ENCODE measurements at regions not wholly inside any gene's neighbourhood (a gene's known extent, or its start where the extent isn't known, plus 50 kb on each side); places are given as distances from the start of the nearest gene placed in this dataset.

GRCh38 chr18:72336786-72337185, 207.4 kb downstream of the CBLN2 start:
- TF ChIP-seq CEBPB (IDR thresholded peaks at IDR 0.05) (no peak), EP300 (IDR thresholded peaks at IDR 0.05; ENCODE audit: borderline replicate concordance) (no peak)

- TF ChIP-seq CREB1 (IDR thresholded peaks at IDR 0.05; ENCODE audit: low read depth), result no peak
- no peak for TF ChIP-seq USF1 (IDR thresholded peaks at IDR 0.05)
- no peak for TF ChIP-seq ZBTB7A (IDR thresholded peaks at IDR 0.05; ENCODE audit: low read depth)
Measured at GRCh38 chr18:72329533-72329932, 214.6 kb downstream of the CBLN2 start.

- TF ChIP-seq TEAD4 (IDR thresholded peaks at IDR 0.05), result no peak
- TF ChIP-seq EP300 (IDR thresholded peaks at IDR 0.05; ENCODE audit: borderline replicate concordance), result no peak
- no peak for TF ChIP-seq YY1 (IDR thresholded peaks at IDR 0.05; ENCODE audit: low read depth)
- TF ChIP-seq EGR1 (IDR thresholded peaks at IDR 0.05), result no peak
- no peak for TF ChIP-seq TCF12 (IDR thresholded peaks at IDR 0.05; ENCODE audit: low read depth)
- TF ChIP-seq RAD21 (IDR thresholded peaks at IDR 0.05; ENCODE audit: low read depth), result no peak
- TF ChIP-seq CEBPB (IDR thresholded peaks at IDR 0.05), result no peak
- TF ChIP-seq CREB1 (IDR thresholded peaks at IDR 0.05; ENCODE audit: low read depth), result no peak
- no peak for TF ChIP-seq USF1 (IDR thresholded peaks at IDR 0.05)
- no peak for TF ChIP-seq TAF1 (IDR thresholded peaks at IDR 0.05; ENCODE audit: low read depth)
- no peak for TF ChIP-seq ZBTB7A (IDR thresholded peaks at IDR 0.05; ENCODE audit: low read depth)
- no peak for TF ChIP-seq MAX (IDR thresholded peaks at IDR 0.05)
- no peak for TF ChIP-seq NFIC (IDR thresholded peaks at IDR 0.05)
- TF ChIP-seq REST (IDR thresholded peaks at IDR 0.05; ENCODE audit: low read depth), result no peak
- no peak for TF ChIP-seq FOXM1 (IDR thresholded peaks at IDR 0.05; ENCODE audit: borderline replicate concordance, low read depth)
Measured at GRCh38 chr18:72325307-72325706, 218.8 kb downstream of the CBLN2 start.

GRCh38 chr18:72324677-72325076, 219.5 kb downstream of the CBLN2 start:
- no peak for TF ChIP-seq EGR1 (IDR thresholded peaks at IDR 0.05)
- TF ChIP-seq YY1 (IDR thresholded peaks at IDR 0.05; ENCODE audit: low read depth), result no peak
- TF ChIP-seq TEAD4 (IDR thresholded peaks at IDR 0.05), result no peak
- no peak for TF ChIP-seq CREB1 (IDR thresholded peaks at IDR 0.05; ENCODE audit: low read depth)
- TF ChIP-seq TAF1 (IDR thresholded peaks at IDR 0.05; ENCODE audit: low read depth), result no peak
- no peak for TF ChIP-seq USF1 (IDR thresholded peaks at IDR 0.05)
- TF ChIP-seq MAX (IDR thresholded peaks at IDR 0.05), result no peak
- TF ChIP-seq CEBPB (IDR thresholded peaks at IDR 0.05), result no peak
- TF ChIP-seq FOXM1 (IDR thresholded peaks at IDR 0.05; ENCODE audit: borderline replicate concordance, low read depth), result no peak
- TF ChIP-seq RAD21 (IDR thresholded peaks at IDR 0.05; ENCODE audit: low read depth), result no peak
- TF ChIP-seq EP300 (IDR thresholded peaks at IDR 0.05; ENCODE audit: borderline replicate concordance), result no peak
- TF ChIP-seq TCF12 (IDR thresholded peaks at IDR 0.05; ENCODE audit: low read depth), result no peak
- no peak for TF ChIP-seq REST (IDR thresholded peaks at IDR 0.05; ENCODE audit: low read depth)
- no peak for TF ChIP-seq NFIC (IDR thresholded peaks at IDR 0.05)
- TF ChIP-seq ZBTB7A (IDR thresholded peaks at IDR 0.05; ENCODE audit: low read depth), result no peak

GRCh38 chr18:72316497-72316896, 227.6 kb downstream of the CBLN2 start:
- TF ChIP-seq RAD21 (IDR thresholded peaks at IDR 0.05; ENCODE audit: low read depth), result no peak
- TF ChIP-seq EP300 (IDR thresholded peaks at IDR 0.05; ENCODE audit: borderline replicate concordance), result no peak
- no peak for TF ChIP-seq REST (IDR thresholded peaks at IDR 0.05; ENCODE audit: low read depth)
- TF ChIP-seq FOXM1 (IDR thresholded peaks at IDR 0.05; ENCODE audit: borderline replicate concordance, low read depth), result no peak
- TF ChIP-seq NFIC (IDR thresholded peaks at IDR 0.05), result no peak
- TF ChIP-seq TCF12 (IDR thresholded peaks at IDR 0.05; ENCODE audit: low read depth), result no peak
- no peak for TF ChIP-seq CEBPB (IDR thresholded peaks at IDR 0.05)
- TF ChIP-seq USF1 (IDR thresholded peaks at IDR 0.05), result no peak
- TF ChIP-seq TAF1 (IDR thresholded peaks at IDR 0.05; ENCODE audit: low read depth), result no peak
- TF ChIP-seq YY1 (IDR thresholded peaks at IDR 0.05; ENCODE audit: low read depth), result no peak
- TF ChIP-seq ZBTB7A (IDR thresholded peaks at IDR 0.05; ENCODE audit: low read depth), result no peak
- no peak for TF ChIP-seq CREB1 (IDR thresholded peaks at IDR 0.05; ENCODE audit: low read depth)

All from Ishikawa (cell line).